Esophagus muscularis mucosa (tissue), 4 donors: ENCODE measurements at regions not wholly inside any gene's neighbourhood (a gene's known extent, or its start where the extent isn't known, plus 50 kb on each side); places are given as distances from the start of the nearest gene placed in this dataset.

Source experiments
- DNase-seq: peaks from one replicate; pipeline ENCODE4 v3.0.0-alpha.2; 2017; ENCODE audit errors: extremely low spot score
- H3K27ac ChIP-seq, 4 donors: fragments of 200-600 bp; sonication (generic); replicated peaks in 1 of 4; 1 replicate in 3 of 4; 2 replicates in 1 of 4; pipeline ENCODE4 v1.5.1; 2016 to 2019; ENCODE audit warnings: mild to moderate bottlenecking in 1 of 4
- H3K27me3 ChIP-seq, 4 donors: fragments of 200-600 bp; sonication (generic); one replicate each; pipeline versions ENCODE4 v1.5.1 to v1.6.0; 2016 to 2019
- H3K36me3 ChIP-seq, 4 donors: fragments of 200-600 bp; sonication (generic); one replicate each; pipeline ENCODE4 v1.5.1; 2016 to 2019
- H3K4me1 ChIP-seq, 4 donors: fragments of 200-600 bp; sonication (generic); one replicate each; pipeline ENCODE4 v1.5.1; 2016 to 2019
- H3K4me3 ChIP-seq, 4 donors: fragments of 200-600 bp; sonication (generic); 1 replicate in 2 of 4; 2 replicates in 2 of 4; pipeline ENCODE4 v1.5.1; 2016 to 2019; ENCODE audit warnings: mild to moderate bottlenecking in 4 of 4, moderate library complexity in 1 of 4
- H3K9me3 ChIP-seq, 4 donors: fragments of 200-600 bp; sonication (generic); 1 replicate in 3 of 4; 2 replicates in 1 of 4; pipeline ENCODE4 v1.5.1; 2016 to 2019
- CTCF ChIP-seq, 3 experiments: fragments of 200-600 bp in 2 of 3; fragments of 450-650 bp in 1 of 3; sonication (generic) in 2 of 3; IDR thresholded peaks; one replicate each; pipeline ENCODE4 v1.5.1; 2017 to 2019; ENCODE audit warnings: antibody characterized with exemption in 3 of 3, mild to moderate bottlenecking in 2 of 3, moderate library complexity in 1 of 3
- EP300 ChIP-seq: sonication (generic); formaldehyde crosslinking; IDR thresholded peaks from one replicate; pipeline ENCODE4 v1.6.1; 2017; ENCODE audit warnings: antibody characterized with exemption
- POLR2A ChIP-seq: fragments of 450-650 bp; IDR thresholded peaks from one replicate; pipeline ENCODE4 v1.6.1; 2017; ENCODE audit warnings: antibody characterized with exemption, moderate library complexity, mild to moderate bottlenecking, low read depth
- POLR2AphosphoS5 ChIP-seq, 2 donors: sonication (generic); formaldehyde crosslinking; IDR thresholded peaks; one replicate each; pipeline ENCODE4 v1.6.1; 2017; ENCODE audit warnings: antibody characterized with exemption in 2 of 2
- WGBS: methylation state at CpG from one replicate; pipeline ENCODE4 v1.1.5; 2018; 5-methylcytosine and 5-hydroxymethylcytosine counted together
- intact Hi-C: fragments of 100-400 bp; cut with DNase I; formaldehyde crosslinking; loops from one replicate; pipeline ENCODE4 v1.15.1; 2023

GRCh38 chr10:29870522-29871044 lies 188.8 kb downstream of the JCAD start:
- 96% methylated on average over 2 of the region's 2 CpGs for WGBS
- intact Hi-C loops = no loop called here
- H3K4me3 ChIP-seq = no peak overlapping the region
- TF ChIP-seq POLR2AphosphoS5 (IDR thresholded peaks at IDR 0.05) = no peak
- no peak for TF ChIP-seq POLR2A
- TF ChIP-seq CTCF (IDR thresholded peaks at IDR 0.05) = no peak
- TF ChIP-seq EP300 = no peak
- H3K36me3 ChIP-seq = no peaks in the 10 kb centered on the region
- H3K27ac ChIP-seq = no peak overlapping the region
- no peaks in the 10 kb centered on the region for H3K9me3 ChIP-seq
- peaks cover 0 to 4% (median under 1%) of the 10 kb centered on the region in 4 donors for H3K4me1 ChIP-seq
- no peak for DNase-seq
- no peaks in the 10 kb centered on the region for H3K27me3 ChIP-seq

GRCh38 chr10:29869593-29869992 lies 189.8 kb downstream of the JCAD start:
- H3K27me3 ChIP-seq = no peaks in the 10 kb centered on the region
- H3K27ac ChIP-seq = no peak overlapping the region
- no peaks in the 10 kb centered on the region for H3K4me1 ChIP-seq
- WGBS = 76% methylated on average over 6 of the region's 6 CpGs
- intact Hi-C loops = loop anchor here (10.0 kb wide), 1 partner anchor 125 kb away; no protein-coding TSS in a partner anchor
- no peaks in the 10 kb centered on the region for H3K36me3 ChIP-seq
- TF ChIP-seq CTCF (IDR thresholded peaks at IDR 0.05) = no peak
- no peak for TF ChIP-seq POLR2A
- no peak for TF ChIP-seq POLR2AphosphoS5 (IDR thresholded peaks at IDR 0.05)
- no peak for TF ChIP-seq EP300
- DNase-seq = no peak
- no peak overlapping the region for H3K4me3 ChIP-seq
- H3K9me3 ChIP-seq = no peaks in the 10 kb centered on the region

GRCh38 chr10:29866356-29866755 lies 193.0 kb downstream of the JCAD start:
- peaks cover 0 to 4% (median 2%) of the 10 kb centered on the region in 4 donors for H3K4me1 ChIP-seq
- 100% methylated on average over 2 of the region's 2 CpGs for WGBS
- DNase-seq = no peak
- H3K9me3 ChIP-seq = no peaks in the 10 kb centered on the region
- intact Hi-C loops = loop anchor here (10.0 kb wide), 1 partner anchor 128 kb away; no protein-coding TSS in a partner anchor
- no peak overlapping the region for H3K27ac ChIP-seq
- H3K27me3 ChIP-seq = no peaks in the 10 kb centered on the region
- no peaks in the 10 kb centered on the region for H3K36me3 ChIP-seq
- TF ChIP-seq EP300 (no peak), CTCF (IDR thresholded peaks at IDR 0.05) (no peak), POLR2A (no peak), POLR2AphosphoS5 (IDR thresholded peaks at IDR 0.05) (no peak)
- no peak overlapping the region for H3K4me3 ChIP-seq

GRCh38 chr10:29865700-29866355 lies 193.6 kb downstream of the JCAD start:
- H3K4me3 ChIP-seq = no peak overlapping the region
- no peak for DNase-seq
- H3K36me3 ChIP-seq = no peaks in the 10 kb centered on the region
- no peaks in the 10 kb centered on the region for H3K27me3 ChIP-seq
- no peaks in the 10 kb centered on the region for H3K9me3 ChIP-seq
- H3K4me1 ChIP-seq = peaks cover 0 to 8% (median 2%) of the 10 kb centered on the region in 4 donors
- intact Hi-C loops = loop anchor here (10.0 kb wide), 1 partner anchor 129 kb away; no protein-coding TSS in a partner anchor
- WGBS = 69% methylated on average over 6 of the region's 6 CpGs
- TF ChIP-seq EP300 (no peak), POLR2A (no peak), POLR2AphosphoS5 (IDR thresholded peaks at IDR 0.05) (no peak), CTCF (IDR thresholded peaks at IDR 0.05) (no peak)
- H3K27ac ChIP-seq = no peak overlapping the region
